ENCODE measurements at regions not wholly inside any gene's neighbourhood (a gene's known extent, or its start where the extent isn't known, plus 50 kb on each side); places are given as distances from the start of the nearest gene placed in this dataset.

GRCh38 chr12:27394676-27395075, 51.9 kb upstream of the SMCO2 start:
- no peak for TF ChIP-seq CTCF (IDR thresholded peaks at IDR 0.05; ENCODE audit: low read depth, low read length)
- no peak for TF ChIP-seq EZH2phosphoT487 (IDR thresholded peaks at IDR 0.05; ENCODE audit: low read depth)

Measured in OCI-LY3 (cell line).